ENCODE measurements at regions not wholly inside any gene's neighbourhood (a gene's known extent, or its start where the extent isn't known, plus 50 kb on each side); places are given as distances from the start of the nearest gene placed in this dataset.
"Not testable (repeated sequence)": the region's sequence is repeated elsewhere in the genome, so short reads cannot be mapped to it uniquely, and the experiment has no call there.

GRCh38 chr18:46179306-46179705 is 75.1 kb downstream of the HAUS1 start:
- H3K27me3 Mint-ChIP-seq, result no peaks in the 10 kb centered on the region
- peak overlapping the region; percentile 49 for H3K4me3 Mint-ChIP-seq
- H3K4me1 Mint-ChIP-seq (ENCODE audit: low read depth), result peaks cover 67% of the 10 kb centered on the region
- H3K9me3 Mint-ChIP-seq (ENCODE audit: low read depth), result no peaks in the 10 kb centered on the region
- peaks cover 4% of the 10 kb centered on the region for H3K36me3 Mint-ChIP-seq
- H3K27ac Mint-ChIP-seq, result no peak overlapping the region

DNA sequence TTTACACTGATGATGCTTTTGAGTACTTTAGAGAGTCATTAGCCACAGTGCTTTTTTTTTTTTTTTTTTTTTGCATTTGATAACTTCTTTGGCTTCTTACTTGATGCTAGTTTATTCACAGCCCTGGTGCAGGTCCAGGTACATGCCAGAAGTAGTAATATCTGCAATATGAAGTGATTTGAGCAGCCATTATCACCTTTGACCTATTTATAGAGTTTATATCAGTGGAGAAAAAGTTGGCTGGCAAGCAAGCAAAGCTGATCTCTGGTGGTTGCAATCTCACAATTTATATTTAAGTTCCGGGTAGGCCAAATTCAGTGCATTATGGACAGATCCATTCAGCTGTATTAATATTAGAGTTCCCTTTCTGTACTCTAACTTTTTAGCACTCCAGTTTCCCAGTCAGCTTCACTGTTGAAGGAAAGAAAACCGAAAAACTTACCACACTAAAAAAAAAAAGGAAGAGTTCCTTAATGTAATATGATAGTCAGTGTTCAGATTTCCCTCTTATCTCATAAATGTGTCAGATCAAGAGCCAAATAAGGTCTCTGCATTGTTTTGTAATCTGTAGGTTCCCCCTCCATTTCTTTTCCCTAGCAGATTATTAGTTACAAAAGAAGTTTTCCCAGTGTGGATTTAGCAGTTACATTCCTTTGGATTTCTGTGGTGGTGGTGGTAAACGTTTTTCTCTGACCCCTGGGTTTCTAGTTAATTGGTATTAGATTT is 78.6 kb downstream of the HAUS1 start:
- peaks cover 62% of the 10 kb centered on the region for H3K4me1 Mint-ChIP-seq (ENCODE audit: low read depth)
- no peaks in the 10 kb centered on the region for H3K9me3 Mint-ChIP-seq (ENCODE audit: low read depth)
- H3K4me3 Mint-ChIP-seq, result peak overlapping the region; percentile 32
- no peaks in the 10 kb centered on the region for H3K27me3 Mint-ChIP-seq
- peak overlapping the region; percentile 69 for H3K27ac Mint-ChIP-seq
- H3K36me3 Mint-ChIP-seq, result peaks cover 2% of the 10 kb centered on the region

DNA sequence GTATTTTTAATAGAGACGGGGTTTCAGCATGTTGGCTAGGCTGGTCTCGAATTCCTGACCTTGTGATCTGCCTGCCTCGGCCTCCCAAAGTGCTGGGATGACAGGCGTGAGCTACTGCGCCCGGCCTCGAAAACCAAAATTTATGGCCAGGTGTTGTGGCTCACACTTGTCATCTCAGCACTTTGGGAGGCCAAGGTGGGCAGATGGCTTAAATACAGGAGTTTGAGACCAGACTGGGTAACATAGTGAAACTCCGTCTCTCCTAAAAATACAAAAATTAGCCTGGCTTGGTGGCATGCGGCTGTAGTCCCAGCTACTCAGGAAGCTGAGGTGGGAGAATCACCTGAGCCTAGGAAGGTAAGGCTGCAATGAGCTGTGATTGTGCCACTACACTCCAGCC is 80.1 kb downstream of the HAUS1 start:
- Mint-ChIP-seq H3K4me1 (ENCODE audit: low read depth) (peaks cover 61% of the 10 kb centered on the region), H3K4me3 (peak overlapping the region; percentile 41), H3K27ac (peak overlapping the region; percentile 61)
- not testable (repeated sequence) for H3K27me3 Mint-ChIP-seq; H3K9me3 Mint-ChIP-seq (ENCODE audit: low read depth); H3K36me3 Mint-ChIP-seq

DNA sequence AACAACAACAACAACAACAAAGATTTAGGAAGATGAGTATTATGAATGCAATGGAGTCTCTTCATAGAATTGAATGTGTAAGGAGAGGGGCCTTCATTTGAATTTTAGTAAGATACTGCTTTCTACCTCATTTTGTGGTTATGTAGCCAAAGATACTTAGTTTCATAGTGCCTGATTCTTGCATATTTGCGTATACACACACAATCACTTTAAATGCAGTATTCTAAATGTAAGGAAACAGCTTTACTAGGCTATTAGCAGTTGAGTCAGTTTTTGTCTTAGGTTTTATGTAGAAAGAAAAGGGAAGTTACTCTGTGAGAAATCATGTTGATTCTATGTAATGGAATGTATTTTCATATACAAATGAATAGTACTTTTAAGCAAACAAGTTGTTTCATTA is 80.5 kb downstream of the HAUS1 start:
- H3K36me3 Mint-ChIP-seq, result no peaks in the 10 kb centered on the region
- H3K27ac Mint-ChIP-seq, result peak overlapping the region; percentile 61
- peaks cover 60% of the 10 kb centered on the region for H3K4me1 Mint-ChIP-seq (ENCODE audit: low read depth)
- no peaks in the 10 kb centered on the region for H3K9me3 Mint-ChIP-seq (ENCODE audit: low read depth)
- no peaks in the 10 kb centered on the region for H3K27me3 Mint-ChIP-seq
- peak overlapping the region; percentile 41 for H3K4me3 Mint-ChIP-seq

GRCh38 chr18:46190667-46191066 is 86.5 kb downstream of the HAUS1 start:
- Mint-ChIP-seq H3K27ac (peak overlapping the region; percentile 7), H3K9me3 (ENCODE audit: low read depth) (no peaks in the 10 kb centered on the region), H3K4me3 (no peak overlapping the region), H3K36me3 (peaks cover 4% of the 10 kb centered on the region), H3K4me1 (ENCODE audit: low read depth) (peaks cover 38% of the 10 kb centered on the region), H3K27me3 (no peaks in the 10 kb centered on the region)

DNA sequence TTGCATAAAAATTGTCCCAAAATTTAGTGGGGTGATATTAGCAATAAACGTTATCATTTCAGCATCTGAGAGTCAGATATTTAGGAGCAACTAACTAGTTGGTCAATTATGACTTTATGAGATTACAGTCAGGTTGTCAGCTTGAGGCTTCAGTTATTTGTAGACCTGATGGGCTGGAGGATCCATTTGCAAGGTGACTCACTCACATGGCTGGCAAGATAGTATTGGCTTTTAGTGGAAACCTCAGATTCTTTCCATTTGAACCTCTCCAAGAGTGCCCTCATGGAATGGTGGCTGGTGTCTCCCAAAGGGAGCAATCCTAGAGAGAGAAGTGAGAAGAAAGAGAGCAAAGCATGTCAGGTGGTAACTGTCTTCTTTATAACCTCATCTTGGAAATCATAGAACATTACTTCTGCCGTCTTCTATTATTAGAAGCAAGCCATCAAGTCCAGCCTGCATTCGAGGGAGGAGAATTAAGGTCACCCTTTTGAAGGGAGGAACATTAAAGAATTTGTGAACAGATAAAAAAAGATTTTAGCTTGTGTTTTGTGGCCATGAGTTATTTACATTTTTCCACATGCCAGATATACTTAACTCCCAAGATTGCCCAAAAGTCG is 92.5 kb downstream of the HAUS1 start:
- Mint-ChIP-seq H3K36me3 (peaks cover 7% of the 10 kb centered on the region), H3K4me1 (ENCODE audit: low read depth) (peaks cover 49% of the 10 kb centered on the region), H3K27ac (no peak overlapping the region), H3K27me3 (no peaks in the 10 kb centered on the region), H3K4me3 (no peak overlapping the region), H3K9me3 (ENCODE audit: low read depth) (no peaks in the 10 kb centered on the region)

DNA sequence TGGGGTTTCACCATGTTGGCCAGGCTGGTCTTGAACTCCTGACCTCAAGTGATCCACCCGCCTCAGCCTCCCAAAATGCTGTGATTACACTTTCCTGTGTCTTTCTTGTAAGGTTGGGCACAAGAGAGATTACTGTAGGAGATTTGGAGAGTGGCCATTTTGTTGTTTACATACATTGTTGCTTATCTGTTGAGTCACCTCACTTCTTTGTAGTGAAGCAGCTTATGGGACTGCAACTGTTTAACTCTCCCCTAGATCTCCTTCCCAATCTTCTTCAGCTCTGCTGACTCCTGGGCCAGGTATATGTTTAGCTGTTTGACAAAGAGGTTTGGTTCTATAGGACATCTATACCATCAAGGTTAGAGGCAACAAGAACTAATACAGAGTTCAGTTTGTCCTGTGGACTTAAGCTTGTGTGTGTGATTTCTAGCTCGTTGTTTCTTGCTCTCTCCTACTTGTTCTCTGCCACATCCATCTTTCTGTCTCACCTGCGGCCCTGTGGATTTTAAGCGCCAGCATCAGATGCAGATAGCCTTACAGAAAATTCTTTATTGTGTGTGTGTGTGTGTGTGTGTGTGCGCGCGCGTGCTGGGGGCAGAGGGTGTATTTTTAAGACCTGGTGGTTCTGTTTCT is 95.4 kb downstream of the HAUS1 start:
- peaks cover 6% of the 10 kb centered on the region for H3K36me3 Mint-ChIP-seq
- H3K27me3 Mint-ChIP-seq, result no peaks in the 10 kb centered on the region
- peak overlapping the region; percentile 77 for H3K27ac Mint-ChIP-seq
- peak overlapping the region; percentile 11 for H3K4me3 Mint-ChIP-seq
- peaks cover 63% of the 10 kb centered on the region for H3K4me1 Mint-ChIP-seq (ENCODE audit: low read depth)
- no peaks in the 10 kb centered on the region for H3K9me3 Mint-ChIP-seq (ENCODE audit: low read depth)

GRCh38 chr18:46200178-46201055 is 96.2 kb downstream of the HAUS1 start:
- Mint-ChIP-seq H3K4me1 (ENCODE audit: low read depth) (peaks cover 70% of the 10 kb centered on the region), H3K27ac (peak overlapping the region; percentile 77)
- H3K36me3 Mint-ChIP-seq; H3K4me3 Mint-ChIP-seq; H3K27me3 Mint-ChIP-seq; H3K9me3 Mint-ChIP-seq (ENCODE audit: low read depth): not testable (repeated sequence)

DNA sequence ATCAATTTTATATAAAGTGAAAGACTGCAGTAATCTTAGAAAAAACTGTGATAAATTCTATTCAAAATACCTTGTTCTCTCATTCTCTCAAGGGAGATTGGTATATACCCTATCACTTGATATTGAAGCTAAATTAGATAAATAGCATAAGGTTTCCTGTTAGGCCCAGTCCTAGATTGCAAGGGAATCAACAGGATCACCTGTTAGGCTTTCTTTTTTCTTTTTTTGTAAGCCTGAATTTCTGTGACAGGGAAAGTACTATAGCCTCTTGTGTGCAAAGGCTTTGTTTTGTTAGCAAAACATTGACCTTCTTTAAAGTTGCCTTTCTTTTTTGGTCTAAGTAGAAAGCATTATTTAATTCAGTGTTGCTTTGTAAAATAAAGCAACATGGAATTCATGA is 100.0 kb downstream of the HAUS1 start:
- no peaks in the 10 kb centered on the region for H3K27me3 Mint-ChIP-seq
- peaks cover 84% of the 10 kb centered on the region for H3K4me1 Mint-ChIP-seq (ENCODE audit: low read depth)
- H3K27ac Mint-ChIP-seq, result peak overlapping the region; percentile 24
- no peaks in the 10 kb centered on the region for H3K9me3 Mint-ChIP-seq (ENCODE audit: low read depth)
- no peak overlapping the region for H3K4me3 Mint-ChIP-seq
- peaks cover 6% of the 10 kb centered on the region for H3K36me3 Mint-ChIP-seq

DNA sequence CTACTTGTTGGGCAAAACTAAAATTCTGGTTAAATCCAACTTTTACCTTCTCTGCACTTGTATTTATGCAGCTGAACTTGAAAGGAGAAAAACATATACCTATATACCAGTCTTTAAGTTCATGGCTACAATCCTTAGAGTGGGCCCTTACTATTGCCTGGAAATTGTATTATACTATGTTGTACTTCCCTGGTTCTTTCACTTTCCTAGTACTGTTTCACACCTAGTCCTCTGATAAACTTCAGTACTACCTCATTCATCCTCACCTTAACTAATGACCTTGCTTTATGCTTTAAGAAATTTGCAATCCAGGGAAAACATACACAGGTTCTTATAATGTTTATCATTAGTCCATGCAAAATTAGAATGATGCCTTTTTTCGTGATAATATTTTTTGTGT is 103.8 kb downstream of the HAUS1 start:
- H3K27ac Mint-ChIP-seq, result peak overlapping the region; percentile 88
- peaks cover 91% of the 10 kb centered on the region for H3K4me1 Mint-ChIP-seq (ENCODE audit: low read depth)
- peaks cover 11% of the 10 kb centered on the region for H3K36me3 Mint-ChIP-seq
- no peaks in the 10 kb centered on the region for H3K9me3 Mint-ChIP-seq (ENCODE audit: low read depth)
- peak overlapping the region; percentile 14 for H3K4me3 Mint-ChIP-seq
- no peaks in the 10 kb centered on the region for H3K27me3 Mint-ChIP-seq

DNA sequence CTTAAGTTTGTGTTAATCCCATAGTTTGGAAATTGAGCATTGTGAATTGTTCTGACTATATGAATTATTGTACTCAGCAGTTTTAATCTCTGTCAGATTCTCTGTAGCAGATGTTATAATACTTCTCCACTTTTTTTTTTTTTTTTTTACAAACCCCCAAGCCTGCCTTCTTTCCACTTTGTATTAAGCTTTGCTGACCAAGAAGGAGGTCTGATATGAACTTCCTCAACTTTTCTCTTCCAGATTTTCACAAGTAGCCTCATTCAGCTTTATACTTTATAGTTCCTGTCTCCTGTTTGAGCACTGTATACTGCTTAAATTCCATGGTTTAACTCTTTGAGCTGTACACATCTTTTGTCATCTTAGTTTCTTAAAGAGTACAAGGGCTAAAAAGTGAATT is 105.0 kb downstream of the HAUS1 start:
- Mint-ChIP-seq H3K4me3 (no peak overlapping the region), H3K36me3 (peaks cover 11% of the 10 kb centered on the region), H3K9me3 (ENCODE audit: low read depth) (no peaks in the 10 kb centered on the region), H3K27me3 (no peaks in the 10 kb centered on the region), H3K27ac (peak overlapping the region; percentile 83), H3K4me1 (ENCODE audit: low read depth) (peaks cover 87% of the 10 kb centered on the region)

DNA sequence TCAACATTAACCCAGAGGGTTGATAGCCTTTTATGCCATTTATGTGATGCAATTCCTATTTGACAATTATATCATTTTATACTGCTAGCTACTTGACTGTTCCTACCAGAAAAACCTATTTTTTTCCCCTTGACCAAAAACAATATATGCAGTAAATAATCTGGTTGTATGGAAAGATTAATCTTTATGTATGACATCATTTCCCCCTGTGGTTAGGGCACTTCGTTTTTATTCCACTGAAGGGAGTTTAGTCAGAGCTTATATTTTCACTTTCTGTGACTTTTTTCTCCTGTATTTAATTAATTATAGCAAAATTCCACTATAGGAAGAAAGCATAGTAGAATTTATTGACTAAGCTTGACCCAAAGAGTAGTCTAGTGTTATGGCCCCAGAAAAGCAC is 107.6 kb downstream of the HAUS1 start:
- Mint-ChIP-seq H3K36me3 (peaks cover 16% of the 10 kb centered on the region), H3K9me3 (ENCODE audit: low read depth) (no peaks in the 10 kb centered on the region), H3K4me1 (ENCODE audit: low read depth) (peaks cover 82% of the 10 kb centered on the region), H3K27me3 (no peaks in the 10 kb centered on the region), H3K4me3 (peak overlapping the region; percentile 70), H3K27ac (peak overlapping the region; percentile 96)

DNA sequence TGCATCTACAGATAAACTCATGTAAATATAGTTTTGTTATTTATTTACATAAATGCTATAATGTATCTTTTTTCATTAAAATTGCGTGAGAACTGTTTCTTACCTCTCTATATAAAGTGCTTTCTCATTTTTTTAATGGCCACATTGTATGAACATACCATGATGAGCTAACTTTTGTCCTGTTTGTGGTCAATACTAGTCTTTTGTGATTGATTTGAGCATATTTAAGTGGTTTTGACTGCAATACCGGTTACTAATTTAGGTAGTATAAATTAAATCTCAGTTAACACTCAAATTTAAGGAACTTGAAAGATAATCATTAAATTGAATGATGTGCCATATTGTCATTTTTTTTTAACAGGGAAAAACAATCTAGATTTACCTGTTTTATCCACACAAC is 108.2 kb downstream of the HAUS1 start:
- H3K36me3 Mint-ChIP-seq, result peaks cover 21% of the 10 kb centered on the region
- peak overlapping the region; percentile 96 for H3K27ac Mint-ChIP-seq
- no peaks in the 10 kb centered on the region for H3K9me3 Mint-ChIP-seq (ENCODE audit: low read depth)
- H3K4me3 Mint-ChIP-seq, result peak overlapping the region; percentile 70
- peaks cover 84% of the 10 kb centered on the region for H3K4me1 Mint-ChIP-seq (ENCODE audit: low read depth)
- H3K27me3 Mint-ChIP-seq, result no peaks in the 10 kb centered on the region

DNA sequence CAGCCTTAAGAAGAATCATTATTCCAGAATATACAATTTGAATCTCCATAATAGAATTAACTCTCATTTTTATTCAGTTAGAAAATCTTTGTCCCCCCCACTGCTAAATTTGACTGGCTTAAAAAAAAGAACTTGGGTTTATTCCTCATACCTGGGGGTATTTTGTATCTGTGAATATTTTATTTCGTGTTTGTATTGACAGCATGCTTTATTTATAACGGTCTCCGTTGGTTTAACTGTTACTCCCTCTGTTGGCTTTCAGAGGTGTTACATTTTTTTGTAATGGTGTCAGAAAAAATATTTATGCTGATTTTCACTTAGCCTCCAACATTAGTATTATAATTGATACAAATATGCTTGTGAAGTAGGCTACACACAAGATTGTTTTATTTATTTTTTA is 109.1 kb downstream of the HAUS1 start:
- Mint-ChIP-seq H3K27me3 (no peaks in the 10 kb centered on the region), H3K4me3 (peak overlapping the region; percentile 14), H3K27ac (peak overlapping the region; percentile 80), H3K36me3 (peaks cover 17% of the 10 kb centered on the region), H3K9me3 (ENCODE audit: low read depth) (no peaks in the 10 kb centered on the region), H3K4me1 (ENCODE audit: low read depth) (peaks cover 83% of the 10 kb centered on the region)

DNA sequence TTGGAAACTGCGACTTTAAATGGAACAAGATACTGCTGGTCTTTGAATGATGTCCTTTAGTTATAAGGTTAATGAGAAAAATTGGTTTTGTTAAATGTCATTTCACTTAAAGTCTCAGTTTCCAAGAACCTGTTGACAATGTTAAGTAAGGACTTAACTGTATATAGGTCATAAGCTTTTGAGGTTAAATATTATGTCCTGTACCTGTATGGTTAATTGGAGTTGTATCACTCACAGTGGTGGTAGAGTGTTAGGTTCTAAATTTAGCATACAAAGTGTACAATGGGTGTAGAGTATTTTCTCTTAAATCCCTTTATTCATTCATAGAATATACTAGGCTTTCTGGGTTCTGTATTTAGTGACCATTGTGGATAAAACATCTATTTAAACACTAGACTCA is 110.2 kb downstream of the HAUS1 start:
- Mint-ChIP-seq H3K4me3 (no peak overlapping the region), H3K27ac (no peak overlapping the region), H3K36me3 (peaks cover 17% of the 10 kb centered on the region), H3K27me3 (no peaks in the 10 kb centered on the region), H3K4me1 (ENCODE audit: low read depth) (peaks cover 82% of the 10 kb centered on the region), H3K9me3 (ENCODE audit: low read depth) (no peaks in the 10 kb centered on the region)

All from activated naive CD8-positive, alpha-beta T cell (primary cell).